GM23338 (cell line): ENCODE measurements at regions not wholly inside any gene's neighbourhood (a gene's known extent, or its start where the extent isn't known, plus 50 kb on each side); places are given as distances from the start of the nearest gene placed in this dataset.
A peak's percentile ranks its signal among the peaks of the same experiment; 100 is the strongest.

Source experiments
- ATAC-seq: fragments of 200-7000 bp; cut with Tn5 transposase; 3 replicates; pipeline ENCODE4 v1.9.1; 2020
- DNase-seq: peaks from one replicate; pipeline ENCODE4 v3.0.0-alpha.2; 2015; ENCODE audit warnings: low spot score
- H2AFZ ChIP-seq: fragments of 200-600 bp; sonication (generic); 2 replicates; pipeline ENCODE4 v1.8.0; 2016; ENCODE audit warnings: antibody characterized with exemption, mild to moderate bottlenecking, moderate library complexity
- H3F3A ChIP-seq: fragments of 200-600 bp; sonication (generic); replicated peaks from 2 replicates; pipeline ENCODE4 v1.8.0; 2017; ENCODE audit warnings: antibody characterized with exemption, mixed run types, low read depth
- H3K27ac ChIP-seq: fragments of 200-600 bp; sonication (generic); 2 replicates; pipeline ENCODE4 v1.6.1; 2016; ENCODE audit warnings: low read depth
- H3K27me3 ChIP-seq: fragments of 200-600 bp; sonication (generic); 2 replicates; pipeline ENCODE4 v1.8.0; 2016; ENCODE audit warnings: mild to moderate bottlenecking, mixed run types, moderate library complexity; ENCODE audit not compliant: insufficient read depth
- H3K36me3 ChIP-seq: fragments of 200-600 bp; sonication (generic); 2 replicates; pipeline ENCODE4 v1.8.0; 2016; ENCODE audit warnings: mild to moderate bottlenecking; ENCODE audit not compliant: insufficient read depth
- H3K4me1 ChIP-seq: fragments of 200-600 bp; sonication (generic); 2 replicates; pipeline ENCODE4 v1.8.0; 2016; ENCODE audit warnings: mild to moderate bottlenecking, moderate library complexity; ENCODE audit not compliant: insufficient read depth
- H3K4me2 ChIP-seq: fragments of 200-600 bp; sonication (generic); 2 replicates; pipeline ENCODE4 v1.7.1; 2017; ENCODE audit warnings: mixed run types
- H3K4me3 ChIP-seq: fragments of 200-600 bp; sonication (generic); 2 replicates; pipeline ENCODE4 v1.6.1; 2016; ENCODE audit warnings: mixed run types
- H3K79me2 ChIP-seq: fragments of 200-600 bp; sonication (generic); replicated peaks from 2 replicates; pipeline ENCODE4 v1.8.0; 2017; ENCODE audit warnings: mild to moderate bottlenecking; ENCODE audit not compliant: insufficient read depth
- H3K9me2 ChIP-seq: fragments of 200-600 bp; sonication (generic); 2 replicates; pipeline ENCODE4 v1.8.0; 2017; ENCODE audit not compliant: insufficient read depth
- H4K20me1 ChIP-seq: fragments of 200-600 bp; sonication (generic); replicated peaks from 2 replicates; pipeline ENCODE4 v1.8.0; 2017; ENCODE audit warnings: mild to moderate bottlenecking; ENCODE audit not compliant: insufficient read depth
- H3K27ac Mint-ChIP-seq: 2 replicates; pipeline ENCODE4 v1.8.0; 2020; ENCODE audit warnings: inconsistent platforms, mild to moderate bottlenecking, moderate library complexity, mixed read lengths
- H3K27me3 Mint-ChIP-seq: 3 replicates; pipeline ENCODE4 v1.8.0; 2022; ENCODE audit warnings: low read depth, mild to moderate bottlenecking, moderate library complexity, mixed read lengths, inconsistent platforms; ENCODE audit not compliant: insufficient read depth, poor library complexity
- H3K36me3 Mint-ChIP-seq: 3 replicates; pipeline ENCODE4 v1.8.0; 2021; ENCODE audit warnings: low read depth, mild to moderate bottlenecking, inconsistent platforms, moderate library complexity, mixed read lengths
- H3K4me1 Mint-ChIP-seq: 3 replicates; pipeline ENCODE4 v1.8.0; 2020; ENCODE audit warnings: mild to moderate bottlenecking, inconsistent platforms, mixed read lengths
- H3K4me3 Mint-ChIP-seq: 3 replicates; pipeline ENCODE4 v1.8.0; 2021; ENCODE audit warnings: moderate library complexity, mild to moderate bottlenecking, inconsistent platforms, mixed read lengths
- H3K9me3 Mint-ChIP-seq: 3 replicates; pipeline ENCODE4 v1.8.0; 2020; ENCODE audit warnings: moderate library complexity, mild to moderate bottlenecking, inconsistent platforms, mixed read lengths
- CTCF ChIP-seq, 2 experiments: fragments of 200-600 bp in 1 of 2; sonication (generic) in 1 of 2; conservative IDR thresholded peaks; 2 replicates each; pipeline versions ENCODE4 v1.5.1 to v1.6.1; 2016 to 2017; ENCODE audit warnings: antibody characterized with exemption in 2 of 2, low read depth in 2 of 2, mild to moderate bottlenecking in 2 of 2, moderate library complexity in 1 of 2
- ETS1 ChIP-seq: IDR thresholded peaks from 2 replicates; pipeline ENCODE4 v1.6.1; 2016; ENCODE audit warnings: antibody characterized with exemption
- EZH2 ChIP-seq: fragments of 200-600 bp; sonication (generic); IDR thresholded peaks from one replicate; pipeline ENCODE4 v1.8.0; 2017; ENCODE audit warnings: antibody characterized with exemption, mild to moderate bottlenecking, low read depth; ENCODE audit not compliant: unreplicated experiment
- EZH2phosphoT487 ChIP-seq: fragments of 200-600 bp; sonication (generic); IDR thresholded peaks from one replicate; pipeline ENCODE4 v1.8.1; 2018; ENCODE audit warnings: antibody characterized with exemption; ENCODE audit not compliant: unreplicated experiment
- JUNB ChIP-seq: IDR thresholded peaks from one replicate; pipeline ENCODE4 v1.6.1; 2016; ENCODE audit warnings: antibody characterized with exemption; ENCODE audit not compliant: unreplicated experiment
- NANOG ChIP-seq: IDR thresholded peaks from 2 replicates; pipeline ENCODE4 v1.6.1; 2016; ENCODE audit warnings: antibody characterized with exemption, borderline replicate concordance
- STAT1 ChIP-seq: IDR thresholded peaks from one replicate; pipeline ENCODE4 v1.6.1; 2016; ENCODE audit warnings: antibody characterized with exemption; ENCODE audit not compliant: unreplicated experiment
- ZNF331 ChIP-seq: fragments of 250-450 bp; sonication (Bioruptor Pico); IDR thresholded peaks from 2 replicates; pipeline ENCODE4 v1.5.0; 2020; ENCODE audit warnings: low read depth, mild to moderate bottlenecking, moderate library complexity
- TF ChIP-seq, protein P1 (sequence below): fragments of 250-450 bp; sonication (Bioruptor Pico); IDR thresholded peaks from 2 replicates; pipeline ENCODE4 v1.5.0; 2020; ENCODE audit warnings: mild to moderate bottlenecking, moderate library complexity
- TF ChIP-seq, protein P2 (sequence below): IDR thresholded peaks from one replicate; pipeline ENCODE4 v1.6.1; 2018; ENCODE audit warnings: antibody characterized with exemption; ENCODE audit not compliant: unreplicated experiment

- no peak overlapping the region for H3K4me2 ChIP-seq
- peak overlapping the region; percentile 56; the same call in 1 of the 2 replicates for H2AFZ ChIP-seq
- TF ChIP-seq NANOG (no peak), ZNF331 (CRISPR knock-in tag) (no peak), EZH2 (no peak), ETS1 (no peak), CTCF (conservative IDR thresholded peaks at IDR 0.05; ENCODE audit: low read depth in 2 of 2) (no peak), STAT1 (no peak), JUNB (no peak), EZH2phosphoT487 (no peak)
- TF ChIP-seq, protein P1, sequence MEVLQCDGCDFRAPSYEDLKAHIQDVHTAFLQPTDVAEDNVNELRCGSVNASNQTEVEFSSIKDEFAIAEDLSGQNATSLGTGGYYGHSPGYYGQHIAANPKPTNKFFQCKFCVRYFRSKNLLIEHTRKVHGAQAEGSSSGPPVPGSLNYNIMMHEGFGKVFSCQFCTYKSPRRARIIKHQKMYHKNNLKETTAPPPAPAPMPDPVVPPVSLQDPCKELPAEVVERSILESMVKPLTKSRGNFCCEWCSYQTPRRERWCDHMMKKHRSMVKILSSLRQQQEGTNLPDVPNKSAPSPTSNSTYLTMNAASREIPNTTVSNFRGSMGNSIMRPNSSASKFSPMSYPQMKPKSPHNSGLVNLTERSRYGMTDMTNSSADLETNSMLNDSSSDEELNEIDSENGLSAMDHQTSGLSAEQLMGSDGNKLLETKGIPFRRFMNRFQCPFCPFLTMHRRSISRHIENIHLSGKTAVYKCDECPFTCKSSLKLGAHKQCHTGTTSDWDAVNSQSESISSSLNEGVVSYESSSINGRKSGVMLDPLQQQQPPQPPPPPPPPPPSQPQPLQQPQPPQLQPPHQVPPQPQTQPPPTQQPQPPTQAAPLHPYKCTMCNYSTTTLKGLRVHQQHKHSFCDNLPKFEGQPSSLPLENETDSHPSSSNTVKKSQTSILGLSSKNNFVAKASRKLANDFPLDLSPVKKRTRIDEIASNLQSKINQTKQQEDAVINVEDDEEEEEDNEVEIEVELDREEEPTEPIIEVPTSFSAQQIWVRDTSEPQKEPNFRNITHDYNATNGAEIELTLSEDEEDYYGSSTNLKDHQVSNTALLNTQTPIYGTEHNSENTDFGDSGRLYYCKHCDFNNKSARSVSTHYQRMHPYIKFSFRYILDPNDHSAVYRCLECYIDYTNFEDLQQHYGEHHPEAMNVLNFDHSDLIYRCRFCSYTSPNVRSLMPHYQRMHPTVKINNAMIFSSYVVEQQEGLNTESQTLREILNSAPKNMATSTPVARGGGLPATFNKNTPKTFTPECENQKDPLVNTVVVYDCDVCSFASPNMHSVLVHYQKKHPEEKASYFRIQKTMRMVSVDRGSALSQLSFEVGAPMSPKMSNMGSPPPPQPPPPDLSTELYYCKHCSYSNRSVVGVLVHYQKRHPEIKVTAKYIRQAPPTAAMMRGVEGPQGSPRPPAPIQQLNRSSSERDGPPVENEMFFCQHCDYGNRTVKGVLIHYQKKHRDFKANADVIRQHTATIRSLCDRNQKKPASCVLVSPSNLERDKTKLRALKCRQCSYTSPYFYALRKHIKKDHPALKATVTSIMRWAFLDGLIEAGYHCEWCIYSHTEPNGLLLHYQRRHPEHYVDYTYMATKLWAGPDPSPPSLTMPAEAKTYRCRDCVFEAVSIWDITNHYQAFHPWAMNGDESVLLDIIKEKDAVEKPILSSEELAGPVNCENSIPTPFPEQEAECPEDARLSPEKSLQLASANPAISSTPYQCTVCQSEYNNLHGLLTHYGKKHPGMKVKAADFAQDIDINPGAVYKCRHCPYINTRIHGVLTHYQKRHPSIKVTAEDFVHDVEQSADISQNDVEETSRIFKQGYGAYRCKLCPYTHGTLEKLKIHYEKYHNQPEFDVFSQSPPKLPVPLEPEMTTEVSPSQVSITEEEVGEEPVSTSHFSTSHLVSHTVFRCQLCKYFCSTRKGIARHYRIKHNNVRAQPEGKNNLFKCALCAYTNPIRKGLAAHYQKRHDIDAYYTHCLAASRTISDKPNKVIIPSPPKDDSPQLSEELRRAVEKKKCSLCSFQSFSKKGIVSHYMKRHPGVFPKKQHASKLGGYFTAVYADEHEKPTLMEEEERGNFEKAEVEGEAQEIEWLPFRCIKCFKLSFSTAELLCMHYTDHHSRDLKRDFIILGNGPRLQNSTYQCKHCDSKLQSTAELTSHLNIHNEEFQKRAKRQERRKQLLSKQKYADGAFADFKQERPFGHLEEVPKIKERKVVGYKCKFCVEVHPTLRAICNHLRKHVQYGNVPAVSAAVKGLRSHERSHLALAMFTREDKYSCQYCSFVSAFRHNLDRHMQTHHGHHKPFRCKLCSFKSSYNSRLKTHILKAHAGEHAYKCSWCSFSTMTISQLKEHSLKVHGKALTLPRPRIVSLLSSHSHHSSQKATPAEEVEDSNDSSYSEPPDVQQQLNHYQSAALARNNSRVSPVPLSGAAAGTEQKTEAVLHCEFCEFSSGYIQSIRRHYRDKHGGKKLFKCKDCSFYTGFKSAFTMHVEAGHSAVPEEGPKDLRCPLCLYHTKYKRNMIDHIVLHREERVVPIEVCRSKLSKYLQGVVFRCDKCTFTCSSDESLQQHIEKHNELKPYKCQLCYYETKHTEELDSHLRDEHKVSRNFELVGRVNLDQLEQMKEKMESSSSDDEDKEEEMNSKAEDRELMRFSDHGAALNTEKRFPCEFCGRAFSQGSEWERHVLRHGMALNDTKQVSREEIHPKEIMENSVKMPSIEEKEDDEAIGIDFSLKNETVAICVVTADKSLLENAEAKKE (CRISPR knock-in tag): no peak
- TF ChIP-seq, protein P2, sequence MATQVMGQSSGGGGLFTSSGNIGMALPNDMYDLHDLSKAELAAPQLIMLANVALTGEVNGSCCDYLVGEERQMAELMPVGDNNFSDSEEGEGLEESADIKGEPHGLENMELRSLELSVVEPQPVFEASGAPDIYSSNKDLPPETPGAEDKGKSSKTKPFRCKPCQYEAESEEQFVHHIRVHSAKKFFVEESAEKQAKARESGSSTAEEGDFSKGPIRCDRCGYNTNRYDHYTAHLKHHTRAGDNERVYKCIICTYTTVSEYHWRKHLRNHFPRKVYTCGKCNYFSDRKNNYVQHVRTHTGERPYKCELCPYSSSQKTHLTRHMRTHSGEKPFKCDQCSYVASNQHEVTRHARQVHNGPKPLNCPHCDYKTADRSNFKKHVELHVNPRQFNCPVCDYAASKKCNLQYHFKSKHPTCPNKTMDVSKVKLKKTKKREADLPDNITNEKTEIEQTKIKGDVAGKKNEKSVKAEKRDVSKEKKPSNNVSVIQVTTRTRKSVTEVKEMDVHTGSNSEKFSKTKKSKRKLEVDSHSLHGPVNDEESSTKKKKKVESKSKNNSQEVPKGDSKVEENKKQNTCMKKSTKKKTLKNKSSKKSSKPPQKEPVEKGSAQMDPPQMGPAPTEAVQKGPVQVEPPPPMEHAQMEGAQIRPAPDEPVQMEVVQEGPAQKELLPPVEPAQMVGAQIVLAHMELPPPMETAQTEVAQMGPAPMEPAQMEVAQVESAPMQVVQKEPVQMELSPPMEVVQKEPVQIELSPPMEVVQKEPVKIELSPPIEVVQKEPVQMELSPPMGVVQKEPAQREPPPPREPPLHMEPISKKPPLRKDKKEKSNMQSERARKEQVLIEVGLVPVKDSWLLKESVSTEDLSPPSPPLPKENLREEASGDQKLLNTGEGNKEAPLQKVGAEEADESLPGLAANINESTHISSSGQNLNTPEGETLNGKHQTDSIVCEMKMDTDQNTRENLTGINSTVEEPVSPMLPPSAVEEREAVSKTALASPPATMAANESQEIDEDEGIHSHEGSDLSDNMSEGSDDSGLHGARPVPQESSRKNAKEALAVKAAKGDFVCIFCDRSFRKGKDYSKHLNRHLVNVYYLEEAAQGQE: no peak
Observed at GRCh38 chr1:234745844-234746797, 136.1 kb upstream of the IRF2BP2 start.

More at GRCh38 chr1:234745844-234746797, 136.1 kb upstream of the IRF2BP2 start:
- H3K27me3 ChIP-seq: no peaks in the 10 kb centered on the region
- H3K36me3 Mint-ChIP-seq: no peaks in the 10 kb centered on the region
- peaks cover 16% of the 10 kb centered on the region for H3K4me1 ChIP-seq
- peaks cover 32% of the 10 kb centered on the region for H3K4me1 Mint-ChIP-seq
- ATAC-seq: no peak
- H3K79me2 ChIP-seq: no peaks in the 10 kb centered on the region
- no peak overlapping the region for H3K27ac ChIP-seq
- H3K4me3 Mint-ChIP-seq: no peak overlapping the region
- no peaks in the 10 kb centered on the region for H3K9me3 Mint-ChIP-seq
- H3K36me3 ChIP-seq: no peaks in the 10 kb centered on the region
- DNase-seq: no peak
- H3K27me3 Mint-ChIP-seq: peaks cover 14% of the 10 kb centered on the region
- H3K4me3 ChIP-seq: no peak overlapping the region
- no peak overlapping the region for H3K27ac Mint-ChIP-seq
- H3K9me2 ChIP-seq: no peaks in the 10 kb centered on the region
- no peaks in the 10 kb centered on the region for H4K20me1 ChIP-seq
- H3F3A ChIP-seq: peaks cover 3% of the 10 kb centered on the region
